Trophoblast cell (in vitro differentiated cells and primary cell): ENCODE measurements at regions not wholly inside any gene's neighbourhood (a gene's known extent, or its start where the extent isn't known, plus 50 kb on each side); places are given as distances from the start of the nearest gene placed in this dataset.
"Not testable (repeated sequence)": the region's sequence is repeated elsewhere in the genome, so short reads cannot be mapped to it uniquely, and the experiment has no call there.

Experiments used
- DNase-seq, 2 donors: peaks; one replicate each; pipeline ENCODE4 v3.0.0-alpha.2; 2016
- H2AFZ ChIP-seq: 2 replicates; pipeline ENCODE4 v1.6.1; 2013; ENCODE audit warnings: low read length, moderate library complexity, mild to moderate bottlenecking; ENCODE audit not compliant: insufficient read depth, poor library complexity
- H2AK5ac ChIP-seq: 2 replicates; pipeline ENCODE4 v1.6.1; 2013; ENCODE audit warnings: mild to moderate bottlenecking, low read length
- H2BK120ac ChIP-seq: 2 replicates; pipeline ENCODE4 v1.6.1; 2013; ENCODE audit warnings: low read length, mild to moderate bottlenecking, moderate library complexity; ENCODE audit not compliant: insufficient read depth, poor library complexity
- H2BK12ac ChIP-seq: 2 replicates; pipeline ENCODE4 v1.6.1; 2013; ENCODE audit warnings: mild to moderate bottlenecking, low read length, moderate library complexity
- H2BK5ac ChIP-seq: 2 replicates; pipeline ENCODE4 v1.6.1; 2013; ENCODE audit warnings: low read length, low read depth, moderate library complexity, mild to moderate bottlenecking; ENCODE audit not compliant: poor library complexity
- H3K14ac ChIP-seq: 2 replicates; pipeline ENCODE4 v1.6.1; 2013; ENCODE audit warnings: mild to moderate bottlenecking, low read length
- H3K18ac ChIP-seq: 2 replicates; pipeline ENCODE4 v1.6.1; 2013; ENCODE audit warnings: mild to moderate bottlenecking, low read length
- H3K23ac ChIP-seq: 2 replicates; pipeline ENCODE4 v1.6.1; 2013; ENCODE audit warnings: low read length
- H3K27ac ChIP-seq: 2 replicates; pipeline ENCODE4 v1.5.1; 2013; ENCODE audit warnings: low read depth, mild to moderate bottlenecking, inconsistent platforms, low read length, moderate library complexity
- H3K27me3 ChIP-seq: 2 replicates; pipeline ENCODE4 v1.6.1; 2013; ENCODE audit warnings: inconsistent platforms, mild to moderate bottlenecking, low read length, moderate library complexity; ENCODE audit not compliant: insufficient read depth
- H3K36me3 ChIP-seq, 2 experiments: 1 replicate in 1 of 2; 2 replicates in 1 of 2; pipeline ENCODE4 v1.6.1; 2013; ENCODE audit warnings: low read length in 2 of 2, mild to moderate bottlenecking in 2 of 2, moderate library complexity in 1 of 2; ENCODE audit not compliant: insufficient read depth in 2 of 2, control insufficient read depth in 1 of 2
- H3K4ac ChIP-seq: 2 replicates; pipeline ENCODE4 v1.6.1; 2013; ENCODE audit warnings: low read depth, mild to moderate bottlenecking, low read length, moderate library complexity
- H3K4me1 ChIP-seq, 2 experiments: 1 replicate in 1 of 2; 2 replicates in 1 of 2; pipeline ENCODE4 v1.6.1; 2013; ENCODE audit warnings: low read length in 2 of 2, mild to moderate bottlenecking in 2 of 2, moderate library complexity in 1 of 2; ENCODE audit not compliant: insufficient read depth in 2 of 2, control insufficient read depth in 1 of 2
- H3K4me2 ChIP-seq: 2 replicates; pipeline ENCODE4 v1.6.1; 2013; ENCODE audit warnings: inconsistent platforms, mild to moderate bottlenecking, low read length, moderate library complexity
- H3K4me3 ChIP-seq: 2 replicates; pipeline ENCODE4 v1.5.1; 2013; ENCODE audit warnings: mild to moderate bottlenecking, low read depth, low read length, inconsistent platforms
- H3K79me1 ChIP-seq: one replicate; pipeline ENCODE4 v1.6.1; 2013; ENCODE audit warnings: low read length
- H3K79me2 ChIP-seq: 2 replicates; pipeline ENCODE4 v1.6.1; 2013; ENCODE audit warnings: low read length, mild to moderate bottlenecking; ENCODE audit not compliant: control insufficient read depth, insufficient read depth, poor library complexity
- H3K9ac ChIP-seq: 2 replicates; pipeline ENCODE4 v1.6.1; 2013; ENCODE audit warnings: mild to moderate bottlenecking, low read length
- H3K9me3 ChIP-seq: 2 replicates; pipeline ENCODE4 v1.6.1; 2013; ENCODE audit warnings: low read depth, mild to moderate bottlenecking, control low read depth, inconsistent platforms, low read length; ENCODE audit not compliant: insufficient read depth
- H4K12ac ChIP-seq: 2 replicates; pipeline ENCODE4 v1.6.1; 2013; ENCODE audit warnings: low read depth, mild to moderate bottlenecking, low read length, moderate library complexity
- H4K8ac ChIP-seq: 2 replicates; pipeline ENCODE4 v1.6.1; 2013; ENCODE audit warnings: low read depth, mild to moderate bottlenecking, low read length, moderate library complexity
- H4K91ac ChIP-seq: one replicate; pipeline ENCODE4 v1.6.1; 2013; ENCODE audit warnings: low read depth, mild to moderate bottlenecking, low read length, moderate library complexity
- WGBS: extraction: QIAGEN DNeasy Blood & Tissue Kit; methylation state at CpG from one replicate; pipeline ENCODE4 v1.1.7; 2013; ENCODE audit warnings: missing lambda C conversion rate; ENCODE audit not compliant: insufficient read length, insufficient coverage; ENCODE audit errors: extremely low coverage; 5-methylcytosine and 5-hydroxymethylcytosine counted together

DNA sequence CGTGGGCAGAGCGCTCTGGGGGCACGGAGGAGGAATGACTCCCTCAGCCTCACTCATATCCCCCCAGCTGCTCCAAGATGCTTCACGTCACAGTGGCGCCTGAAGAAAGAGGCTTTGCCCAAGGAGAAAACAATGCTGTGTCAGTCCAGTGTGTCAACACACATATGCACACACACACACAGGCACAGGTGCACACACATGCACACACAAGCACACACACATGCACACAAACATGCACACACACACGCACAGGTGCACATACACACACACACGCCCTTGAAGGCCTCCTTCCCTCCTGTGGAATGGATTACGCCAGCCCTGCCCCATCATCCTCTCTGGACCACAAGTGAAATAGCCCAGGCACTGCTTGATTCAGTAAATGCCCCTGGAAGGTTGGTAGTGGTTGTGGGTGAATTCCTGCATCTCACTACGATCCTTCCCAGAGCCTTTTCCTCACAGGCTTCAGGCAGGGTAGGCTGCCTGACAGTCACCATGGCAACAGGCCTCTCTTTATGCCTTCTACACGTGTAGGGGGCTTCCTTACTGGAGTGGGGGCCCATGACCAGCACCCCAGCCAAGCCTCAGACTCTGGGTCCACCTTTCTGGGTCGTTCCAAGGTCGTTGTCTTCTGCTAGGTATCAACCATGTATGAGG is 371.5 kb upstream of the PODXL start:
- Histone ChIP-seq H4K8ac (no peak overlapping the region), H2AFZ (no peak overlapping the region), H3K4me2 (no peak overlapping the region), H2BK120ac (no peak overlapping the region), H3K9ac (no peak overlapping the region), H4K91ac (no peak overlapping the region), H3K79me1 (no peaks in the 10 kb centered on the region), H3K14ac (no peak overlapping the region), H3K9me3 (peaks cover 2% of the 10 kb centered on the region), H2BK5ac (no peak overlapping the region), H3K4ac (no peak overlapping the region), H3K27me3 (no peaks in the 10 kb centered on the region), H3K18ac (no peak overlapping the region), H2AK5ac (no peak overlapping the region), H2BK12ac (no peak overlapping the region), H3K23ac (no peak overlapping the region), H4K12ac (no peak overlapping the region), H3K4me1 (no peaks in the 10 kb centered on the region), H3K27ac (no peak overlapping the region), H3K4me3 (peak overlapping the region; percentile 7), H3K36me3 (no peaks in the 10 kb centered on the region), H3K79me2 (no peaks in the 10 kb centered on the region)
- WGBS, result no CpG with 5 or more reads among the region's 12 CpGs
- no peak for DNase-seq

DNA sequence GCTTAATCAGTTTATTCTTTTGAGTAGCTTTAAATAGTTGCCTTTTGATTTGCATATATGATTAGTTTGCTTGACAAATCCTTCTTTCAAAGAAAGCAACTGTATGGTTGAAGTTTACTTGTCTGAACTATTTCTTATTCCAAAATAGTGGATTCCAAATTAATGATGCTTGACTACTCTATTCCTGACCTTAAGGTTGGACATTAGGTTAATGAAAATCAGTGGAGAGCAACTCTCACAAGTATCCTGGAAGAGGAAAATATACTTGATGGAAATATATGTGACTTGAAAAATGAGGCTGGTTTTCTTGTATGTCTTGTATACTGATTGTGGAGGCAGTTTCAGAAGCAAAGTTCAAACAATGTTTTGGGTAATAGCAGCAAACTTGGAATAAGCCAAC is 369.2 kb upstream of the PODXL start:
- H4K91ac ChIP-seq, result no peak overlapping the region
- H3K79me1 ChIP-seq, result no peaks in the 10 kb centered on the region
- no peak overlapping the region for H3K4me3 ChIP-seq
- H3K27me3 ChIP-seq, result no peaks in the 10 kb centered on the region
- no peak overlapping the region for H2BK5ac ChIP-seq
- peaks cover 2% of the 10 kb centered on the region for H3K9me3 ChIP-seq
- no peak overlapping the region for H3K18ac ChIP-seq
- H3K79me2 ChIP-seq, result no peaks in the 10 kb centered on the region
- no peak for DNase-seq
- H3K4me1 ChIP-seq, result no peaks in the 10 kb centered on the region
- H3K36me3 ChIP-seq, result no peaks in the 10 kb centered on the region
- H3K14ac ChIP-seq, result no peak overlapping the region
- H2BK12ac ChIP-seq, result no peak overlapping the region
- no peak overlapping the region for H3K27ac ChIP-seq
- no peak overlapping the region for H3K9ac ChIP-seq
- H3K4me2 ChIP-seq, result no peak overlapping the region
- no peak overlapping the region for H2AFZ ChIP-seq
- H3K4ac ChIP-seq, result no peak overlapping the region
- H3K23ac ChIP-seq, result no peak overlapping the region
- no peak overlapping the region for H2BK120ac ChIP-seq
- H2AK5ac ChIP-seq, result no peak overlapping the region
- H4K8ac ChIP-seq, result no peak overlapping the region
- H4K12ac ChIP-seq, result no peak overlapping the region

DNA sequence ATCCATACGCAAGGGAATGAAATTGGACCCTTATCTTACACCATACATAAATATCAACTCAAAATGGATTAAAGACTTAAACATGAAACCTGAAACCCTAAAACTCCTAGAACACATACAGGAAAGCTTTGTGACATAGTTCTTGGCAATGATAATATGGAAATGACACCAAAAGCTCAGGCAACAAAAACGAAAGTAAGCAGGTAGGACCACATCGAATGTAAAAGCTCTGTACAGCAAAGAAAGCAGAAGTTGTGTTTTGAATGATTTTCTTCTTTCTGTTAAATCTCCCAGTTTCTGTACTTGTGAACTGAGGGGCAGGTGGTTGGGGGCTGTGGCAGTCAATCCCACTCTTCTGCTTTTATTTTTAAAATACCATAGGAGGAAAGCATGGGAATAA is 368.4 kb upstream of the PODXL start:
- Histone ChIP-seq H2BK5ac (no peak overlapping the region), H2AFZ (no peak overlapping the region), H3K4me1 (no peaks in the 10 kb centered on the region), H4K8ac (no peak overlapping the region), H3K27me3 (no peaks in the 10 kb centered on the region), H3K4me2 (no peak overlapping the region), H3K4ac (no peak overlapping the region), H3K27ac (no peak overlapping the region), H3K79me2 (no peaks in the 10 kb centered on the region), H3K79me1 (no peaks in the 10 kb centered on the region), H3K9ac (no peak overlapping the region), H3K9me3 (peaks cover 2% of the 10 kb centered on the region), H3K14ac (no peak overlapping the region), H4K12ac (no peak overlapping the region), H3K36me3 (no peaks in the 10 kb centered on the region), H3K4me3 (no peak overlapping the region), H2AK5ac (no peak overlapping the region), H3K23ac (no peak overlapping the region), H2BK12ac (no peak overlapping the region), H3K18ac (no peak overlapping the region), H4K91ac (no peak overlapping the region), H2BK120ac (no peak overlapping the region)
- no peak for DNase-seq
- WGBS, result no CpG with 5 or more reads among the region's 3 CpGs

DNA sequence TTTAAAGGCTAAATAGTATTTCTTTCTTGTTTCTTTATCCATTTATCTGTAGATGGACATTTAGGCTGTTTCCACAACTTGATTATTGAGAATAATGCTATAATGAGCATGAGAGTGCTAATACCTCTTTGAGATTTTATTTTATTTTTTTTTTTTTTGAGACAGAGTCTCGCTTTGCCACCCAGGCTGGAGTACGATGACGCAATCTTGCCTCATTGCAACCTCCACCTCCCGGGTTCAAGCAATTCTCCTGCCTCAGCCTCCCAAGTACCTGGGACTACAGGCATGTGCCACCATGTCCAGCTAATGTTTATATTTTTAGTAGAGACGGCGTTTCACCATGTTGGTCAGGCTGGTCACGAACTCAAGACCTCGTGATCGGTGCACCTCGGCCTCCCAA is 366.5 kb upstream of the PODXL start:
- not testable (repeated sequence) for H2BK120ac ChIP-seq, H4K12ac ChIP-seq, H3K79me1 ChIP-seq, H3K27ac ChIP-seq, H3K4ac ChIP-seq, H2BK5ac ChIP-seq, DNase-seq, H4K91ac ChIP-seq, H3K18ac ChIP-seq, H2BK12ac ChIP-seq, H2AFZ ChIP-seq, H3K9me3 ChIP-seq, H3K27me3 ChIP-seq, H3K4me1 ChIP-seq, H3K79me2 ChIP-seq, H3K4me3 ChIP-seq, H3K36me3 ChIP-seq, H3K14ac ChIP-seq, H3K4me2 ChIP-seq, H3K9ac ChIP-seq, H2AK5ac ChIP-seq, H4K8ac ChIP-seq, H3K23ac ChIP-seq
- no CpG with 5 or more reads among the region's 10 CpGs for WGBS
